T-helper 1 cell (primary cell): ENCODE measurements at regions not wholly inside any gene's neighbourhood (a gene's known extent, or its start where the extent isn't known, plus 50 kb on each side); places are given as distances from the start of the nearest gene placed in this dataset.
"Not testable (repeated sequence)": the region's sequence is repeated elsewhere in the genome, so short reads cannot be mapped to it uniquely, and the experiment has no call there.

Experiments used
- DNase-seq, 5 donors: peaks; one replicate each; pipeline ENCODE4 v3.0.0-alpha.2; 2012 to 2020

DNA sequence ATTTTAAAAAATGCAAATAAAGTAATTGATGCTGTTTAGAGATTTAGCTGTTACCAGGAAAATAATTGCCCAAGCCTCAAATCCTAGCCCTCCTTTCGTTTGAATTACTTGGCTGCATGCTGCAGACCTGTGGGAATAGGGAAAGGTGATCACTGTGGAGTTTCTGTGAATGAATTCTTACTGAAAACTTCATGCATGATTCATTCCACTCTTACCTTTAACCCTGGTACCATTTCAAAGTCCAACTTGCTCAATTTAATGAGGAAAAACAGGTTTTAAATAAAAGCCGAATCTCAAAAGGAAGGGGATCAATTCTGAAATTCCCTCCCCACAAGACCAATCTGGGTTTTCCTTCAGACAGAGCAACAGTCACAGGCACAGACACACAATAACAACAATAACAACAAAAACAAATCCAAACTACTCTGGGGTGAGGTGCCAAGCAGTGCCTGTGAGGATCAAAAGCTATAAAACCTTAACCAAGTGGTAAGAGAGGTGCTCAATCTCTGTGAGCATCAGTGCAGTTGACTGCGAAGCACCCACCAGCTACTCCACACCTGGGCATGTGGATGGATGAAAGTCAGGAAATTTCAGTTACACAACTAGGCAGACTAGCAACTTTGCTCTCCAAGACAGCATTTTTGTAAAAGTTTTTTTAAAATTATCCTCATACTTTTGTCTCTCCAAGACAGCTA, 200.8 kb downstream of the CNTN3 start:
- DNase-seq: no peak

- no peak for DNase-seq
Measured at GRCh38 chr3:74410276-74410941, 204.1 kb downstream of the CNTN3 start.

GRCh38 chr3:74409066-74409465, 205.4 kb downstream of the CNTN3 start:
- DNase-seq: no peak

GRCh38 chr3:74403307-74403706, 211.2 kb downstream of the CNTN3 start:
- no peak for DNase-seq

DNA sequence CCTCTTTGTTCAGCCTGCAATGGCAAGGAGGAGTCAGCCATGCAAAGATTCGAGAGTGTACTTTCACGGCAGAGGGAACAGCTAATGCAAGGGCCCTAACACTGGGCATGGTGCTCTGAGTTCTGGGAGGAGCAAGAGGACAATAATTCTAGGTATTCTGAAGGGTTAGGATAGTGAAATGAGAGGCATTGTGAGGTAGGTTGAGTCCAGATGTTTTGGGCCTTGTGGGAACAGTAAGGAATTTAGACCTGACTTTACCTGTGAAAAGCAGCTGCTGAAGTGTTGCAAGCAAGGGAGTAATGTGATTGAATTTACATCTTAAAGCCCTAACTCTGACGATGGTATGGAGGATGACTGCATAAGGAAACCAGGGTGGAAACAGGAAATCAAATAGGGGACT, 211.6 kb downstream of the CNTN3 start:
- no peak for DNase-seq

- no peak for DNase-seq
Measured at GRCh38 chr3:74393426-74393825, 221.0 kb downstream of the CNTN3 start.

GRCh38 chr3:74390121-74390877, 224.2 kb downstream of the CNTN3 start:
- DNase-seq: no peak

- no peak for DNase-seq
Measured at GRCh38 chr3:74387111-74387735, 227.2 kb downstream of the CNTN3 start.

- DNase-seq: no peak
Measured at GRCh38 chr3:74384159-74384558, 230.3 kb downstream of the CNTN3 start.

GRCh38 chr3:74377669-74378068, 236.8 kb downstream of the CNTN3 start:
- DNase-seq: no peak

GRCh38 chr3:74376323-74376722, 238.1 kb downstream of the CNTN3 start:
- DNase-seq: not testable (repeated sequence)

GRCh38 chr3:74375653-74376052, 238.8 kb downstream of the CNTN3 start:
- DNase-seq: no peak

GRCh38 chr3:74372743-74373142, 241.7 kb downstream of the CNTN3 start:
- DNase-seq: no peak

DNA sequence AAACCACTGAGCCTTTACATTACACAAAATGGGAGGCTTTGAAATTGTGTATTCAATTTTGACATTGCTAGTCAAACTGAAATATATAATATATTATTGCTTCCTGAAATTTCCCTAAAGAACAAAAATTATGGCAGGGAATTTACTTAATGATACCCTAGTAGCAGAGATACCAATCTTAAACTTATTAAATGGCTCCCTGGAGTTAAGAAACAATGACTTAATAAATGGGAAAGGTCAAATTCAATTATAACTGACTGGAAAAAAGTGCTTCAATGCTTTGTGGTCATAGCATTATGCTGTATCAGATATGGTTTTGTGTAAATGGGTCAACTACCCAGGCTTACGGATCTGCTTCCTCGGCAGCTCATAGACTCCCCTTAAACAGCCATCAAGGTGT, 244.1 kb downstream of the CNTN3 start:
- no peak for DNase-seq

- DNase-seq: no peak
Measured at GRCh38 chr3:74366331-74366730, 248.1 kb downstream of the CNTN3 start.

DNA sequence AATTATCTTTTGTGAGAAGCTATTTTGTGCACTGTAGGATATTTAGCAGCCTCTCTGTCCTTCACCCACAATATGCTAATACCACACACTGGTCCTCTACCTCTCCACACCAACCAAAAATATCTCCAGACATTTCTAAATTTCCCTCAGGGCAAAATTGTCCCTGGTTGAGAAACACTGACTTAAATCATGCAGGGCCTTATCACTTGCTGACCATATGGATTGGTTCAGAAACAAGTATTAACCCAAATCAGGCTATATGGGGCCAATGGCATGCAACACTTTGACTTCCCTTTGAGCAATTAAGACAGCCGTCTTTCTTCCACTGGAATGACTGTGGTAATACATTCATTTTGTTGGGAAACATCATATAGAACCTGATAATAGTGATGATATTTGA, 251.1 kb downstream of the CNTN3 start:
- DNase-seq: no peak

- no peak for DNase-seq
Measured at GRCh38 chr3:74360406-74360805, 254.1 kb downstream of the CNTN3 start.

DNA sequence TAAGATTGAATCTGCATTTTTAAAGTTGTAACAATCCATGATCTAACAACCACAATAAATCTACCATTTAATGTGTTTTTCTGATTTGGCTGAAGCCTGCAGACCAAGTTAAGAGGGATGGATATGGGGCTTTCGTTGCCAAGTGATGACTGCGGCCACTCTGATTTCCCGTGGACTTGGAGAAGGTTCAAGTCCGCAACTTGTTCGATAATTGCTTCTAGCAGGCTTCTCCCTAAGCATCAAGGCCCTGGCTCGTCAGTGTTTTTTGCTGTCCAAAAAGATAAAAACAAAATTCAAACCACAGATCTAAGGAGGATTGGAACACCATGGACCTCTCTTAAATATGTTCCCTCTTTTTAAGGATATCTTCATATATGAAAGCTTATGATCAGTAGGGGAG, 256.6 kb downstream of the CNTN3 start:
- no peak for DNase-seq

- no peak for DNase-seq
Measured at GRCh38 chr3:74353039-74353438, 261.4 kb downstream of the CNTN3 start.

- no peak for DNase-seq
Measured at GRCh38 chr3:74352166-74352565, 262.3 kb downstream of the CNTN3 start.

DNA sequence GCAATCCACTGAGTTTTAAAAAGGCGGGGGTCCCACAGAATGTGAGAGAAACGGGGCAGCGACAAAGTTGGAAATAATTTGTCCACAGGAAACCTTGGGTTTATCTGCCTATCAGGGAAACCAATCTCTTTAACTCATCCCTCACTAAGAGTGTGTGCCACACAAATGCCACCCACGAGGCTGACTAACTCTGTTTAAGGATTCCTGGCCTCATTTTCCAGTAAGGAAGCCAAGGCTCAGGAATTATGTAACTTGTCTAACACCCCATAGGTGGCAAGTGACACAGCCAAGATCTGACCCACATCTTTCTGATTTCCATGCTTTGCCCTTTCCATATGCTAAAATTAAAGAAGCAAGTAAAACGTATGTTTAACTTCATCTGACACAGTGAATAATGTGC, 263.2 kb downstream of the CNTN3 start:
- DNase-seq: no peak

DNA sequence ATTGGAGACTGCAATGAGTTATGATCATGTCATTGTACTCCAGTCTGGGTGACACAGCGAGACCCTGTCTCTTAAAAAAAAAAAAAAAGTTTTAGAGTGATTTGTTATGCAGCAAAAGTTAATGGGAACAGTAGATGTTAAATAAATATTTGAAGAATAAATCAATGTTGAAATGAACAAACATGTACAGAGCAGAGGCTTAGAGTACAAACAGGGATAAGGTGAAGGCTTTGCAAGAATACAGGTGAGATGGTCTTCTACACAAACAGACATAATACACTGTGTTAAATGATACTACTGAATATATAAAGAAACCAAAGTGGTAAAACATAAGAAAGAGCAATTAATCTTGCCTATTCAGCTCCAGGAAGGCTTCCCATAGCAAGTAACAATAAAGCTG, 265.4 kb downstream of the CNTN3 start:
- no peak for DNase-seq

- DNase-seq: no peak
Measured at GRCh38 chr3:74347563-74348268, 266.7 kb downstream of the CNTN3 start.
